Right lobe of liver (tissue), 4 donors: ENCODE measurements at regions not wholly inside any gene's neighbourhood (a gene's known extent, or its start where the extent isn't known, plus 50 kb on each side); places are given as distances from the start of the nearest gene placed in this dataset.

Source experiments
- CTCF ChIP-seq, 4 donors: fragments of 200-600 bp in 3 of 4; fragments of 450-650 bp in 1 of 4; IDR thresholded peaks; one replicate each; pipeline versions ENCODE4 v1.5.1 to v1.8.0; 2016 to 2022; ENCODE audit warnings: antibody characterized with exemption in 4 of 4, mild to moderate bottlenecking in 2 of 4
- POLR2A ChIP-seq: fragments of 450-650 bp; IDR thresholded peaks from one replicate; pipeline ENCODE4 v1.6.1; 2017; ENCODE audit warnings: antibody characterized with exemption, mild to moderate bottlenecking
- donor health status: DM: no; HTN: no; CAD: no.
- donor health status: DM: no; HTN: no; CAD: no.
- donor health status: DM: no; HTN: yes; CAD: no.

- TF ChIP-seq CTCF (IDR thresholded peaks at IDR 0.05) (no peak), POLR2A (no peak)
These were observed 323.3 kb downstream of the GADD45G start for GRCh38 chr9:89928106-89928505.
